H9 (cell line): ENCODE measurements at regions not wholly inside any gene's neighbourhood (a gene's known extent, or its start where the extent isn't known, plus 50 kb on each side); places are given as distances from the start of the nearest gene placed in this dataset.

ENCODE experiments used
- DNase-seq: peaks from one replicate; pipeline ENCODE4 v3.0.0-alpha.2; 2017
- H2AFZ ChIP-seq: one replicate; pipeline ENCODE4 v1.6.1; 2013; ENCODE audit warnings: mild to moderate bottlenecking, low read length, control low read depth, moderate library complexity
- H2AK5ac ChIP-seq: 2 replicates; pipeline ENCODE4 v1.6.1; 2013; ENCODE audit warnings: low read length, control low read depth, mixed read lengths; ENCODE audit not compliant: insufficient read length
- H2BK120ac ChIP-seq: one replicate; pipeline ENCODE4 v1.6.1; 2013; ENCODE audit warnings: low read depth, mild to moderate bottlenecking, low read length, control low read depth, inconsistent platforms; ENCODE audit not compliant: poor library complexity, severe bottlenecking
- H2BK12ac ChIP-seq: 2 replicates; pipeline ENCODE4 v1.6.1; 2013; ENCODE audit warnings: low read length, control low read depth, mixed read lengths, low read depth; ENCODE audit not compliant: insufficient read length
- H2BK15ac ChIP-seq: 2 replicates; pipeline ENCODE4 v1.6.1; 2013; ENCODE audit warnings: low read depth, low read length, control low read depth
- H2BK20ac ChIP-seq: one replicate; pipeline ENCODE4 v1.6.1; 2013; ENCODE audit warnings: low read depth, mild to moderate bottlenecking, low read length, control low read depth, inconsistent platforms; ENCODE audit not compliant: poor library complexity, severe bottlenecking
- H2BK5ac ChIP-seq: 2 replicates; pipeline ENCODE4 v1.6.1; 2013; ENCODE audit warnings: low read length, control low read depth, mixed read lengths; ENCODE audit not compliant: insufficient read length
- H3K14ac ChIP-seq: 2 replicates; pipeline ENCODE4 v1.6.1; 2013; ENCODE audit warnings: low read length, control low read depth; ENCODE audit not compliant: insufficient read depth
- H3K18ac ChIP-seq: 2 replicates; pipeline ENCODE4 v1.6.1; 2013; ENCODE audit warnings: low read depth, mild to moderate bottlenecking, mixed read lengths, low read length, control low read depth; ENCODE audit not compliant: insufficient read length
- H3K23ac ChIP-seq: 2 replicates; pipeline ENCODE4 v1.6.1; 2013; ENCODE audit warnings: low read length, control low read depth, mixed read lengths, low read depth; ENCODE audit not compliant: insufficient read length
- H3K23me2 ChIP-seq: 2 replicates; pipeline ENCODE4 v1.6.1; 2013; ENCODE audit warnings: low read depth, mild to moderate bottlenecking, mixed read lengths, low read length, control low read depth; ENCODE audit not compliant: insufficient read length, poor library complexity, severe bottlenecking
- H3K27ac ChIP-seq: 2 replicates; pipeline ENCODE4 v1.5.1; 2013; ENCODE audit warnings: low read length, control low read depth, mixed read lengths, low read depth; ENCODE audit not compliant: insufficient read length
- H3K27me3 ChIP-seq: 2 replicates; pipeline ENCODE4 v1.6.1; 2013; ENCODE audit warnings: low read length, control low read depth, inconsistent platforms; ENCODE audit not compliant: insufficient read depth
- H3K4ac ChIP-seq: 2 replicates; pipeline ENCODE4 v1.6.1; 2013; ENCODE audit warnings: low read depth, mild to moderate bottlenecking, control low read depth, inconsistent platforms, low read length, moderate library complexity
- H3K4me1 ChIP-seq: 2 replicates; pipeline ENCODE4 v1.6.1; 2013; ENCODE audit warnings: low read length, control low read depth, inconsistent platforms; ENCODE audit not compliant: insufficient read depth
- H3K4me2 ChIP-seq: 2 replicates; pipeline ENCODE4 v1.6.1; 2013; ENCODE audit warnings: low read length, control low read depth, mixed read lengths; ENCODE audit not compliant: insufficient read length, insufficient read depth
- H3K56ac ChIP-seq: 2 replicates; pipeline ENCODE4 v1.6.1; 2013; ENCODE audit warnings: low read depth, mild to moderate bottlenecking, mixed read lengths, low read length, control low read depth; ENCODE audit not compliant: insufficient read length
- H3K79me1 ChIP-seq: 2 replicates; pipeline ENCODE4 v1.6.1; 2013; ENCODE audit warnings: low read depth, mild to moderate bottlenecking, moderate library complexity, low read length, control low read depth, inconsistent platforms; ENCODE audit not compliant: insufficient read depth, poor library complexity, severe bottlenecking
- H3K79me2 ChIP-seq: 2 replicates; pipeline ENCODE4 v1.6.1; 2013; ENCODE audit warnings: low read length, control low read depth, inconsistent platforms; ENCODE audit not compliant: insufficient read depth
- H3K9ac ChIP-seq: 2 replicates; pipeline ENCODE4 v1.6.1; 2013; ENCODE audit warnings: low read length, control low read depth, mixed read lengths; ENCODE audit not compliant: insufficient read length; ENCODE audit errors: extremely low read depth
- H3K9me3 ChIP-seq: one replicate; pipeline ENCODE4 v1.6.1; 2013; ENCODE audit warnings: low read depth, low read length, inconsistent platforms; ENCODE audit not compliant: control insufficient read depth
- H3T11ph ChIP-seq: one replicate; pipeline ENCODE4 v1.6.1; 2013; ENCODE audit warnings: mild to moderate bottlenecking, low read length, control low read depth, inconsistent platforms
- H4K20me1 ChIP-seq: one replicate; pipeline ENCODE4 v1.6.1; 2013; ENCODE audit not compliant: control insufficient read depth, insufficient read length, insufficient read depth
- H4K5ac ChIP-seq: 2 replicates; pipeline ENCODE4 v1.6.1; 2013; ENCODE audit warnings: low read depth, mild to moderate bottlenecking, mixed read lengths, low read length, control low read depth; ENCODE audit not compliant: insufficient read length
- H4K8ac ChIP-seq: replicated peaks from 2 replicates; pipeline ENCODE4 v1.6.1; 2013; ENCODE audit warnings: low read length, control low read depth, mixed read lengths, low read depth; ENCODE audit not compliant: insufficient read length
- H4K91ac ChIP-seq: 2 replicates; pipeline ENCODE4 v1.6.1; 2013; ENCODE audit warnings: low read depth, mild to moderate bottlenecking, moderate library complexity, mixed read lengths, low read length, control low read depth; ENCODE audit not compliant: insufficient read length
- H3K27ac Mint-ChIP-seq, 3 experiments: 2 replicates in 2 of 3; 3 replicates in 1 of 3; pipeline ENCODE4 v1.8.0; 2020 to 2021; ENCODE audit warnings: mixed read lengths in 3 of 3, mild to moderate bottlenecking in 1 of 3, moderate library complexity in 1 of 3
- H3K27me3 Mint-ChIP-seq: 2 replicates; pipeline ENCODE4 v1.8.0; 2021; ENCODE audit warnings: low read depth, mild to moderate bottlenecking, moderate library complexity, mixed read lengths
- H3K36me3 Mint-ChIP-seq, 3 experiments: 2 replicates in 2 of 3; 3 replicates in 1 of 3; pipeline ENCODE4 v1.8.0; 2020 to 2021; ENCODE audit warnings: low read depth in 3 of 3, mixed read lengths in 3 of 3; ENCODE audit not compliant: insufficient read depth in 1 of 3
- H3K4me1 Mint-ChIP-seq, 2 experiments: 2 replicates each; pipeline ENCODE4 v1.8.0; 2020; ENCODE audit warnings: mixed read lengths in 2 of 2
- H3K4me3 Mint-ChIP-seq, 2 experiments: 2 replicates in 1 of 2; 3 replicates in 1 of 2; pipeline ENCODE4 v1.8.0; 2020 to 2021; ENCODE audit warnings: mild to moderate bottlenecking in 2 of 2, mixed read lengths in 2 of 2, moderate library complexity in 1 of 2
- H3K9me3 Mint-ChIP-seq, 2 experiments: 2 replicates in 1 of 2; 3 replicates in 1 of 2; pipeline ENCODE4 v1.8.0; 2020; ENCODE audit warnings: mild to moderate bottlenecking in 2 of 2, mixed read lengths in 2 of 2, moderate library complexity in 1 of 2
- CTCF ChIP-seq: fragments of 200-600 bp; sonication (generic); conservative IDR thresholded peaks from 3 replicates; pipeline ENCODE4 v1.8.0; 2021; ENCODE audit warnings: antibody characterized with exemption, mild to moderate bottlenecking
- WGBS: extraction: QIAGEN DNeasy Blood & Tissue Kit; methylation state at CpG from one replicate; pipeline ENCODE4 v1.1.7; 2013; ENCODE audit warnings: missing lambda C conversion rate, low lambda C conversion rate, mixed read lengths; ENCODE audit not compliant: insufficient read length; ENCODE audit errors: extremely low coverage; 5-methylcytosine and 5-hydroxymethylcytosine counted together

GRCh38 chr3:30455840-30456239 is 150.6 kb upstream of the TGFBR2 start:
- Histone ChIP-seq H4K20me1 (no peaks in the 10 kb centered on the region), H2AFZ (no peak overlapping the region)
- DNase-seq = no peak

More at GRCh38 chr3:30455840-30456239, 150.6 kb upstream of the TGFBR2 start:
- Histone ChIP-seq H3K23me2 (no peaks in the 10 kb centered on the region), H3K56ac (no peak overlapping the region), H4K91ac (no peak overlapping the region), H2BK120ac (no peak overlapping the region), H3K4me2 (no peak overlapping the region), H3K18ac (no peak overlapping the region), H3K9me3 (no peaks in the 10 kb centered on the region), H3K79me2 (no peaks in the 10 kb centered on the region), H3K27me3 (no peaks in the 10 kb centered on the region), H2BK5ac (no peak overlapping the region), H3K27ac (no peak overlapping the region), H4K8ac (no peak overlapping the region), H2BK12ac (no peak overlapping the region), H3K14ac (no peak overlapping the region), H2BK15ac (no peak overlapping the region), H4K5ac (no peak overlapping the region), H3K23ac (no peak overlapping the region), H3K4ac (no peak overlapping the region), H3K4me1 (peaks cover 2% of the 10 kb centered on the region; the same call in 1 of the 2 replicates), H3T11ph (no peak overlapping the region), H3K79me1 (no peaks in the 10 kb centered on the region), H2AK5ac (no peak overlapping the region), H3K9ac (no peak overlapping the region), H2BK20ac (no peak overlapping the region)
- peaks cover 4 to 12% of the 10 kb centered on the region in 2 experiments; a peak in 2 of 5 replicates for H3K9me3 Mint-ChIP-seq
- H3K4me1 Mint-ChIP-seq = peaks cover 0 to 7% of the 10 kb centered on the region in 2 experiments; a peak in 1 of 4 replicates
- peaks cover 0 to 7% (median 3%) of the 10 kb centered on the region in 3 experiments; a peak in 4 of 7 replicates for H3K36me3 Mint-ChIP-seq
- H3K27me3 Mint-ChIP-seq = no peaks in the 10 kb centered on the region
- H3K27ac Mint-ChIP-seq = no peak overlapping the region
- no peak for TF ChIP-seq CTCF
- WGBS = no CpG with 5 or more reads among the region's 3 CpGs
- H3K4me3 Mint-ChIP-seq = no peak overlapping the region
